IMR-90 (cell line): ENCODE measurements at regions not wholly inside any gene's neighbourhood (a gene's known extent, or its start where the extent isn't known, plus 50 kb on each side); places are given as distances from the start of the nearest gene placed in this dataset.

Experiments used
- MAZ ChIP-seq: IDR thresholded peaks from 2 replicates; pipeline ENCODE4 v1.6.1; 2012; ENCODE audit warnings: low read depth, mild to moderate bottlenecking, low read length, improper control_type of control experiment, moderate library complexity, borderline replicate concordance
- POLR2A ChIP-seq: IDR thresholded peaks from 2 replicates; pipeline ENCODE4 v1.6.1; 2012; ENCODE audit warnings: mild to moderate bottlenecking, low read depth, low read length
- RAD21 ChIP-seq: IDR thresholded peaks from 2 replicates; pipeline ENCODE4 v1.6.1; 2012; ENCODE audit warnings: low read length, improper control_type of control experiment
- TF ChIP-seq, protein P1 (sequence below): conservative IDR thresholded peaks from 2 replicates; pipeline ENCODE4 v1.5.1; 2012; ENCODE audit warnings: mild to moderate bottlenecking, low read depth, low read length, improper control_type of control experiment

GRCh38 chr6:14055541-14055940 is 62.0 kb upstream of the CD83 start:
- TF ChIP-seq, protein P1, sequence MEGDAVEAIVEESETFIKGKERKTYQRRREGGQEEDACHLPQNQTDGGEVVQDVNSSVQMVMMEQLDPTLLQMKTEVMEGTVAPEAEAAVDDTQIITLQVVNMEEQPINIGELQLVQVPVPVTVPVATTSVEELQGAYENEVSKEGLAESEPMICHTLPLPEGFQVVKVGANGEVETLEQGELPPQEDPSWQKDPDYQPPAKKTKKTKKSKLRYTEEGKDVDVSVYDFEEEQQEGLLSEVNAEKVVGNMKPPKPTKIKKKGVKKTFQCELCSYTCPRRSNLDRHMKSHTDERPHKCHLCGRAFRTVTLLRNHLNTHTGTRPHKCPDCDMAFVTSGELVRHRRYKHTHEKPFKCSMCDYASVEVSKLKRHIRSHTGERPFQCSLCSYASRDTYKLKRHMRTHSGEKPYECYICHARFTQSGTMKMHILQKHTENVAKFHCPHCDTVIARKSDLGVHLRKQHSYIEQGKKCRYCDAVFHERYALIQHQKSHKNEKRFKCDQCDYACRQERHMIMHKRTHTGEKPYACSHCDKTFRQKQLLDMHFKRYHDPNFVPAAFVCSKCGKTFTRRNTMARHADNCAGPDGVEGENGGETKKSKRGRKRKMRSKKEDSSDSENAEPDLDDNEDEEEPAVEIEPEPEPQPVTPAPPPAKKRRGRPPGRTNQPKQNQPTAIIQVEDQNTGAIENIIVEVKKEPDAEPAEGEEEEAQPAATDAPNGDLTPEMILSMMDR: no peak
- TF ChIP-seq POLR2A (no peak), MAZ (no peak), RAD21 (no peak)
